PC-9 (cell line): ENCODE measurements at regions not wholly inside any gene's neighbourhood (a gene's known extent, or its start where the extent isn't known, plus 50 kb on each side); places are given as distances from the start of the nearest gene placed in this dataset.

ENCODE experiments used
- BruUV-seq: library from RNA; stranded (reverse); fragments of 400-500 nt; replicated peaks from 2 replicates; lab custom pipeline; 2021; lab: Mats Ljungman, UMichigan
- CTCF ChIA-PET: fragments of 300-600 bp; sonication (Branson Sonifier 250); formaldehyde crosslinking; loops from one replicate; lab custom pipeline; 2022; ENCODE audit warnings: antibody characterized with exemption; lab: Charles Lee
- POLR2A ChIA-PET: fragments of 300-600 bp; sonication (Branson Sonifier 250); formaldehyde crosslinking; loops from one replicate; lab custom pipeline; 2022; ENCODE audit warnings: antibody characterized with exemption; ENCODE audit not compliant: unreplicated experiment; lab: Charles Lee
- DNase-seq, 2 experiments: peaks; one replicate each; pipeline versions ENCODE4 v3.0.0 to v3.0.0-alpha.2; 2015 to 2022; ENCODE audit warnings: mixed read lengths in 1 of 2
- H2AFZ ChIP-seq: fragments of 200-600 bp; sonication (generic); 2 replicates; pipeline ENCODE4 v1.8.1; 2017; ENCODE audit warnings: antibody characterized with exemption
- H3F3A ChIP-seq: fragments of 200-600 bp; sonication (generic); 2 replicates; pipeline ENCODE4 v1.8.1; 2017; ENCODE audit warnings: antibody characterized with exemption, mild to moderate bottlenecking, low read depth; ENCODE audit not compliant: insufficient read depth
- H3K27ac ChIP-seq: fragments of 200-600 bp; sonication (generic); 2 replicates; pipeline ENCODE4 v1.6.1; 2016; ENCODE audit warnings: mixed run types
- H3K27me3 ChIP-seq: fragments of 200-600 bp; sonication (generic); 2 replicates; pipeline ENCODE4 v1.6.1; 2016; ENCODE audit warnings: low read depth, mixed run types; ENCODE audit not compliant: insufficient read depth
- H3K36me3 ChIP-seq: fragments of 200-600 bp; sonication (generic); 2 replicates; pipeline ENCODE4 v1.6.1; 2016; ENCODE audit warnings: low read depth, mixed run types
- H3K4me1 ChIP-seq: fragments of 200-600 bp; sonication (generic); replicated peaks from 2 replicates; pipeline ENCODE4 v1.6.1; 2016; ENCODE audit warnings: mixed run types; ENCODE audit not compliant: insufficient read depth
- H3K4me2 ChIP-seq: fragments of 200-600 bp; sonication (generic); 2 replicates; pipeline ENCODE4 v1.6.1; 2017; ENCODE audit warnings: mixed run types
- H3K4me3 ChIP-seq: fragments of 200-600 bp; sonication (generic); 2 replicates; pipeline ENCODE4 v1.6.1; 2016; ENCODE audit warnings: mixed run types
- H3K79me2 ChIP-seq: fragments of 200-600 bp; sonication (generic); 2 replicates; pipeline ENCODE4 v1.6.1; 2017; ENCODE audit warnings: low read depth, mixed run types
- H3K9me2 ChIP-seq: fragments of 200-600 bp; sonication (generic); 2 replicates; pipeline ENCODE4 v1.8.1; 2017; ENCODE audit warnings: mild to moderate bottlenecking; ENCODE audit not compliant: insufficient read depth
- H3K9me3 ChIP-seq: fragments of 200-600 bp; sonication (generic); 2 replicates; pipeline ENCODE4 v1.8.1; 2016; ENCODE audit warnings: low read depth; ENCODE audit not compliant: insufficient read depth
- H4K20me1 ChIP-seq: fragments of 200-600 bp; sonication (generic); 2 replicates; pipeline ENCODE4 v1.8.1; 2017; ENCODE audit not compliant: insufficient read depth
- CTCF ChIP-seq: fragments of 200-600 bp; sonication (generic); conservative IDR thresholded peaks from 2 replicates; pipeline ENCODE4 v1.6.1; 2017; ENCODE audit warnings: mixed run types, antibody characterized with exemption, mild to moderate bottlenecking, moderate library complexity
- EZH2 ChIP-seq: fragments of 200-600 bp; sonication (generic); IDR thresholded peaks from 2 replicates; pipeline ENCODE4 v1.8.0; 2017; ENCODE audit warnings: antibody characterized with exemption, low read depth
- intact Hi-C: fragments of 100-400 bp; cut with micrococcal nuclease; formaldehyde crosslinking; loops from one replicate; pipeline ENCODE4 v1.10.0; 2022; ENCODE audit not compliant: unreplicated experiment

- no peak for DNase-seq
- Histone ChIP-seq H3K4me2 (no peak overlapping the region), H2AFZ (no peak overlapping the region), H3K79me2 (no peaks in the 10 kb centered on the region), H3K4me1 (no peaks in the 10 kb centered on the region), H3K36me3 (no peaks in the 10 kb centered on the region), H3K9me2 (no peaks in the 10 kb centered on the region), H3K4me3 (no peak overlapping the region), H3K9me3 (no peaks in the 10 kb centered on the region), H3K27ac (no peak overlapping the region), H3F3A (no peaks in the 10 kb centered on the region), H3K27me3 (no peaks in the 10 kb centered on the region), H4K20me1 (no peaks in the 10 kb centered on the region)
- CTCF ChIA-PET: no interaction called here
- TF ChIP-seq CTCF (no peak), EZH2 (no peak)
- POLR2A ChIA-PET: no interaction called here
- no TSS peak for BruUV-seq
- intact Hi-C loops: no loop called here
Measured at GRCh38 chr10:121053151-121053550, 202.0 kb downstream of the WDR11 start.

GRCh38 chr10:121054874-121055273, 203.7 kb downstream of the WDR11 start:
- Histone ChIP-seq H4K20me1 (no peaks in the 10 kb centered on the region), H3K79me2 (no peaks in the 10 kb centered on the region), H3K9me2 (no peaks in the 10 kb centered on the region), H3K9me3 (no peaks in the 10 kb centered on the region), H3K36me3 (no peaks in the 10 kb centered on the region), H3K27ac (no peak overlapping the region), H3K4me3 (no peak overlapping the region), H3K27me3 (no peaks in the 10 kb centered on the region), H3K4me1 (no peaks in the 10 kb centered on the region), H3F3A (no peaks in the 10 kb centered on the region), H3K4me2 (no peak overlapping the region), H2AFZ (no peak overlapping the region)
- no peak for DNase-seq
- no TSS peak for BruUV-seq
- ChIA-PET CTCF (no interaction called here), POLR2A (no interaction called here)
- TF ChIP-seq CTCF (no peak), EZH2 (no peak)
- intact Hi-C loops: no loop called here

- no peak overlapping the region for H2AFZ ChIP-seq
- TF ChIP-seq CTCF: no peak
- TF ChIP-seq EZH2: no peak
- H4K20me1 ChIP-seq: no peaks in the 10 kb centered on the region
- H3K4me1 ChIP-seq: no peaks in the 10 kb centered on the region
- no peak overlapping the region for H3K27ac ChIP-seq
- no TSS peak for BruUV-seq
- no peak overlapping the region for H3K4me3 ChIP-seq
- ChIA-PET CTCF (no interaction called here), POLR2A (no interaction called here)
- DNase-seq: no peak
- H3K27me3 ChIP-seq: no peaks in the 10 kb centered on the region
- H3K36me3 ChIP-seq: no peaks in the 10 kb centered on the region
- no peaks in the 10 kb centered on the region for H3K79me2 ChIP-seq
- H3K4me2 ChIP-seq: no peak overlapping the region
- H3K9me3 ChIP-seq: no peaks in the 10 kb centered on the region
- no peaks in the 10 kb centered on the region for H3K9me2 ChIP-seq
- intact Hi-C loops: no loop called here
- no peaks in the 10 kb centered on the region for H3F3A ChIP-seq
Measured at GRCh38 chr10:121057269-121057668, 206.1 kb downstream of the WDR11 start.
